GM19023 (cell line): ENCODE measurements at regions not wholly inside any gene's neighbourhood (a gene's known extent, or its start where the extent isn't known, plus 50 kb on each side); places are given as distances from the start of the nearest gene placed in this dataset.

ENCODE experiments used
- ATAC-seq: cut with Tn5 transposase; IDR thresholded peaks from one replicate; pipeline ENCODE4 v1.9.1; 2021; ENCODE audit warnings: mild to moderate bottlenecking, moderate library complexity; ENCODE audit not compliant: unreplicated experiment

DNA sequence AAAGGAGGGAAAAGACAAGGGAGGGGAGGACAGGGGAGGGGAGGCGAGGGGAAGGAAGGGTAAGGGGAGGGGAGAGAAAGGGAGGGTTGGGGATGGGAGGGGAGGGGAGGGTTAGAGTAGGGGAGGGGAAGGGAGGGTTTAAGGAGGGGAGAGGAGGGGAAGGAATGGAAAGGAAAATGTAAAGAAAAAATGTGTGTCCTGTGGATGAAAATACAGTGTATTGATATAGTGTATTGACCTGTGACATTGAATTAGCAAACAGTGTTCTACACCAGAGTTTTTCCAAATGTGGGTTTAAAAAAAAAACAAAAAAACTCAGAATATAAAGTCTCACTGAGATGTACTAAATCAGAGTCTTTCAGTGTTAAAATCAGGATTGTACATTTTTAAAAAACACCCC is 1279.8 kb upstream of the ADGRL2 start:
- ATAC-seq, result no peak

DNA sequence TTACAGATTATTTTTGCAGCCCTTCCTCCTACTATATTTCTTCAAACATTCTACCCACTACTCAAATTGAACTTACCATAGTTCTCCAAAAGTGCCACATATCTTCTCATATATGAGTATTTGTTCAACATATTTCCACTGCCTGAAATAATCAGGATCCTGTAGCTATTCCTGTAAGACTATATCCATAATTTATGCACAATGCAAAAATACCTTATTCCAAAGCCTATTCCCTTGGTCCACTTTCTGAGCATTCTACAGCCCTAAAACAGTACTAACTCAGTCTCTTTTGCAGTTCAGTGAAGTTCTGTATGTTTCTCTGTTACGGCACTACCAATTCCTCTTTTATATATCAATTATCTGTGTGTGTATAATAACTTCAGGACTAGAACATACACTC is 1283.7 kb upstream of the ADGRL2 start:
- no peak for ATAC-seq

DNA sequence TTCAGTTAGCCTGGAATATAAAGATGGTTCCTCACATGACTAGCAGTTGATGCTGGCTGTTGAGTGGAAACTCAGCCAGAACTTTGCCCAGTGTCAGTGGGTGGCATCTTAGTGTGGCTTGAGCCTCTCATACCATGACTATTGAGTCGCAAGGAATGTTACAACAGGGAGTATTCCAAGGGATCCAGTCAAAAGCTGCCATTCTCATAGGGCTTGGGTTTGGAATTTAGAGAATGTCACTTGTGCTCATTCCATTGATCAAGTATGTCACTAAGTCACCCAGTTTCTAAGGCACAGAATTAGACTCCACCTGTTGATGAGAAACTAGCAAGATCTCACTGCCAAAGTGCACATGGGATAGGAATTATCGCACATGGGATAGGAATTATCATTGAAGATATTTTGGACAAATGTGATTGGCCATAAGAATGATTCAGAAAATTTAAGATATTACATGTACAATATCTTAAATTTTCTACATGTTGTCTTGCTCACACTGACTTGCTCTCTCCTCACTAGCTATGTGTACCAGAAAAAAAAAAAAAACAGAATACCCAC is 1290.7 kb upstream of the ADGRL2 start:
- ATAC-seq, result no peak

DNA sequence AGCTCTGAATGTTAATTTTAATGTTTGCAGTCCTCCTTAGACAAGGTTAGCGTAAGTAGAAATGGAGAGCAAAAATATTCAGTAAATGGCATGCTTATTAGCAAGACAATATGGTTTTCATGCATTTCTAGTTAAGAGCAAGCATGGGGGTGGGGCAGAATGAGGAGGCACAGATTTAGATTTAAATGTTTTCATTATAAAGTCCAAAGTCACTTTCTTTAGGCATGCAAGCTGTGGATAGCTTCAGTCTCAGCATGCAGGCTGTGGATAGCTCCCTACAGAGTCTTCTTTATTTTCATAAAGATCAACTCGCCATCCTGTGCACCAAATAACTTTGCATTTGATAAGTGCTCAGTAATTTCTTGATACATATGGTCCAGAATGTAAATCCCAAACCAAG is 1294.5 kb upstream of the ADGRL2 start:
- ATAC-seq, result no peak

DNA sequence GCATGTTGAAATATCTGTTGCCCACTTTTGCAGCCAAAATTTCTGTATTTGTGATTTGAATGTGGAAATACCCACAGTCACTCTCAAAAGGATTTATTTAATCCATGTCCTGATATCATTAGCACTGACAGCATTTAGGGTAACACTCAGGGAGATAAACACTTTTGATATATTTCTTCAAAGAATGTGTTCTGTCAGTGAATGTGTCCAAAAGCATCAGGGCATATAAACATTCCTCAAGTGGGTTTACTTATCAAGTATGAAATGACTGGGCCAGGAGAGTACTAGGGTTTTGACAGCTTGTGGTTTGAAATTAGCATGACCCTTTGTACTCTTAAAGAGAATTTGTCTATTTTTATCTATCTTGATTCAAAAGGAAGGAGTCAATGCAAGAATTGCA is 1302.1 kb upstream of the ADGRL2 start:
- no peak for ATAC-seq

DNA sequence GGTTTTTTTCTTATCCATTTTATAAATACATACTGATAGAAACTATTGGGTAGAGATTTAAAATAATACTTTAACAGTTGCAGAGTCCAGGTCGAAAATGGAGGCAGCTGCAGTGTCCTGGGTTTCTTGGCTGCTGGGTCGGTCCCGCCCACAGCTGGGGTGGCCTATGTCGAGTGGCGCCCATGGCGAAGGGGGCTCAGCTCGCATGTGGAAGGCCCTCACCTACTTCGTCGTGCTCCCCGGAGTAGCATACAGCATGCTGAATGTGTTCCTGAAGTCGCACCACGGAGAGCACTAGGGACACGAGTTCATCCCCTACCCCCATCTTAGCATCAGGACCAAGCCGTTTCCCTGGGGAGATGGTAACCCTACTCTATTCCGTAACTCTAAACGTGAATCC is 1304.9 kb upstream of the ADGRL2 start:
- no peak for ATAC-seq

DNA sequence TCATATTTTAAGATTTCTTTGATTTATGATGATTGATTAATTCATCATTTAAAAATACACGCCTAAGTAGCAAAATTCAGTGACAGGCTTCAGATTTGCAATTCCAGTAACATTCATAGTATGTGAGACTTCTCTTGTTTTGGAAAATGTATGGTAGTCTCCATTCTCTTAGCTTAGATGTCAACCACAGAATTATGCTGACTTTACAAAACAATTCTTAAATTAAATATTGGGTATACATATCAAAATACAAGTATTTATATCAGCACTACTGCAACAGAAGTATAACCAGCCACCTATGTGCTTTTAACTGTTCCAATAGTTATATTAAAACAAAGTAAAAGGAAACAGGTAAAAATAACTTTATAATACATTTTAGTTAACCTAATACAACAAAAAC is 1328.6 kb upstream of the ADGRL2 start:
- ATAC-seq, result no peak

DNA sequence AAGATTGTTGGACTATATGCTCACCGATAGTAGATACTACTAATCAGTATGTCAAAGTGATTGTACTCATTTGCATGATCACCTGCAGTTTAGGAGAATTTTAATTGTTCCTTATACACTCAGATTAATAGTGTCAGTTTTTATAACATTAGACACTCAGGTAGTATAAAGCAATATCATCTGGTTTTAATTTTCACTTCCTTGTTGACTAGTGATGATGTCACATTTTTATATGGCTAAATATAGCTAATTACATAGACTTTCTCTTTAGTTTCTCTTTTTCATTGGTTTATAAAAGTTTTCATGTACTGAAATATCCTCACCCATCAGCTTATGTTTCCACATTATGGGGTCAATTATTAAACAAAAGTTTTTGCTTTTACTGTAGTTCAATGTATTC is 1332.4 kb upstream of the ADGRL2 start:
- no peak for ATAC-seq

DNA sequence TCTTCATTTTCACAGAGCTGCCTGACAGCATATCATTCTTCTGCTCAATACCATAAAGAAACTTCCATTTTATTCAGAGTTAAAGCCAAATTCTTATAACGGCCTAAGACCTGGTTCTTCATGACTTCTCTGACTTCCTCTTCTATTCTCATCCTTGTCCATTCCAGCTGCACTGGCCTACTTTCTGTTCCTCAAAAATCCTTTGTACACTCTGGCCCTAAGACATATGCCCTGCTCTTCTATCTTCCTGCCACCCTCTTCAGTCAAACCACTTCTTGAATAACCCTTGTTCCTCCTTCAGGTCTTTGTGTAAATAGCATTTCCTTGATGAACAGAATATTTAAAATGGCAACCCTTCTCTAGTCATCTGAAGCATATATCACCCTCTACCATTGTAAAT is 1338.7 kb upstream of the ADGRL2 start:
- no peak for ATAC-seq

DNA sequence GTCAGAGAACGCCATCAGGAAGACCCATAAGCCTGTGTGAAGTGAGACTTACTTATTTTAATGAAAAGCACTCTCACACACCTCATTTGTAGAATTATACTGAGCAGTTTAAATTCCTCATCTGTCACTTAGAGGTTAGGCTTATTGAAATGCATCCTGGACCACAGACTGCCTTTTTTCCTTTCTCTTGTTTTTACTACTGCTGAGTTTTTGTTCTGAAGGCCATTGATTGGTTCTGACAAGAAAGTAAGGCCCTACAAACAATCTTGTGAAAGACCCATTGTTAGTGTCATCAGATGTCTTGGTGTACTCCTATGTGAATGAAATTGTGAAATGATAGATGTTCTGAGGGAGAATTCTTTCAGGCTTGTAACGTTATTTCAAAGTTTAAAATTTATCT is 1343.3 kb upstream of the ADGRL2 start:
- ATAC-seq, result no peak

DNA sequence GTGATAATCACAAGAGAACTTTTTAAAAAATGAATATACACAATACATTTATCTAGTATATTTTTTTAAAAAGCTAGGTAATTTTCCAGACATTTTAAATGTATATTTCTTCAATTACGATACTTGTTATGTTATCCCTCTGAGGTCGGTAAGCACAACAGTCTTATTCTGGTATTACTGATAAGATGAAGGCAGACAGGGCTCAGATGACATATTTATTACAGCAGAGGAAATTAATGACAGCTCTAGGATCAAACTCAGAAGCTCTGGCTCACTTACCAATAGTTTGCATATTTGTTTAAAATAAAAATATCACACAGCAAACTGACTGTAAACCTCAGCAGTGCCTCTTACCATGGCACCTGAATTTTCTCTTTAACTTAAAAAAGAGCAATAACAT is 1347.0 kb upstream of the ADGRL2 start:
- ATAC-seq, result no peak

DNA sequence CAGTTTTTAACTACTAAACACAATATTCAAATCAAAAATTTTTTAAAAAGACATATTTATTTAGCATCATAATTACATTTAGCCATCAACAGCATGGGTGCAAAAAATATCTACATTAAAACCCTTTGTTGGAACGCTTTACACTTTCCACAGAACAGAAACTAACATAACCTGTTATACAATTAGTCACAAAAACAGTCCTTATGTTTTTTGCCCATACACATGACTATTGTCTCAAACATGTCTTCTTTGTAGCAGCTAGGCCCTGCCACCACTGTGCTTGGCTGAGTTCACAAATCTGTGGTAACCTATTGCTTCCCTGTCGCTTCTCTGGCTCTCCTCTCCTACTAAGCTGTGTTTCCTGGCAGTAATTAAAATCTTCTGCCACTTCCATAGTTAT is 1350.0 kb upstream of the ADGRL2 start:
- ATAC-seq, result no peak

DNA sequence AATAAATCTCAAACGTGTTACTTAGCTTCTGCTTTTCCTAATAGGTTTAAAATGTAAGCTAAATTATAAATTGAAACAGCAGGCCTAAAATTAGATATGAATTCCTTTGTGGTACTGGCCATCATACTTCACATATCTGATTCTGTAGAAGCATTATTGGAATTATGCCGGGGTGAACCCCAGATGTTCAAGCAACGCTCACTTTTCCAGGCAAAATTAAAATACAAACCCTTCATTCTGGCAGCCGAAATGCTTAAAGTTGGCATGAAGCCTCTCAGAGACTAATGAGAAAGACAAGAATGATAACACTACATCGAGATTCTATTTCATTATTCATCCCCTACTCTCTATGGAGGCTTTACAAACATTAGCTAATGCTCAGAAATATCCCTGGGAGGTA is 1352.7 kb upstream of the ADGRL2 start:
- no peak for ATAC-seq

DNA sequence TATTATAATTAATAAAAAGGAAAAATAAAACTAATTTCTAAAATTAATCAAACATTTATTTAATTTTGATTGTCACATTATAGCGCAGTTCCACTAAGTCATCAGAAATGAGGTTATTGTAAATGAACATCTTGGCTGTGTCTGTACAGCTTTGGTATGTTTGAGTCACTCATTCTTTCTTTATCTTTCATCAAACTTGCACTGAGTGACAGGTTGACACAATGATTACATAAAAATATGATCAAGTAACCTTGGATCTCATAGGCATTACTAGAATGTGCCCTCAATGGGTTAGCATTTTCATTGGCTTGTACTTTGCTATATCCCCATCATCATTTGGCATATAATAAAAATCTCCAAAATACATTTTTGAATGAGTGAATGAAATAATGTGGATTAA is 1353.2 kb upstream of the ADGRL2 start:
- no peak for ATAC-seq

DNA sequence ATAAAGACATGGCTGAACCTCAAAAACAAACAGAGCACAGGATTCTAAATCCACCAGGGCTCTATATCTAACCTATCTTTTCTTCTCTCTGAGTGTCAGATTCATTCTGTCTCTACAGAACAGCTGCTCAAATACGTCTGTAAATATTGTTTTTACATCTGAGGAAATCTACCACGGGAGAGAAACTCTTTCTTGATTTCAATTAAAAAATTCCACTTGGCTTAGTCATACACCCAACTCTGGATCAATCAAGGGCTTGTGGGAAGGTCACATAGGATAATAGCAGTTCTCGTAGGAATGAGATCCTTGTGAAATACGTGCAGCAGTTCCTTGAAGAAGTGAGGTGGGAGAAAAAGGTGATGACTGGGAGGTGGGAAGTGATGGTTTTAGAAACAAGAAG is 1355.7 kb upstream of the ADGRL2 start:
- ATAC-seq, result no peak

DNA sequence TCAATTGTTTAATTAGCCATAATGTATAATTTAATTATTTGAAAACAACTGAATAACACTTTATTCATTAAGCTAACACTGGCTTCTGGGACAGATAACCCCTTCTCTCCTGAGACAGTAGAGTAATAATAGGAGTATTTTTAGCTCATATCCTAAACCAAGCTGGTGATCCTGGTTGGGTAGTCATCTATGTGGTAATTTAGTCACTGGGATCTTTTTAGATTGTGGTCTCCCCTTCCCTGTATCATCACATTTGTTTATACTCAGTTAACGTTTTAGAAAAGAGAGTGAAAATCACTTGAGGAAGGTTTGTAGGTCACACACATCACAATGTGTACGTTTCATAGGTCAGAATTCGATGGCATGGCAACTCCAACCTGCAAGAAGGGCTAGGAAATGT is 1356.6 kb upstream of the ADGRL2 start:
- ATAC-seq, result no peak

DNA sequence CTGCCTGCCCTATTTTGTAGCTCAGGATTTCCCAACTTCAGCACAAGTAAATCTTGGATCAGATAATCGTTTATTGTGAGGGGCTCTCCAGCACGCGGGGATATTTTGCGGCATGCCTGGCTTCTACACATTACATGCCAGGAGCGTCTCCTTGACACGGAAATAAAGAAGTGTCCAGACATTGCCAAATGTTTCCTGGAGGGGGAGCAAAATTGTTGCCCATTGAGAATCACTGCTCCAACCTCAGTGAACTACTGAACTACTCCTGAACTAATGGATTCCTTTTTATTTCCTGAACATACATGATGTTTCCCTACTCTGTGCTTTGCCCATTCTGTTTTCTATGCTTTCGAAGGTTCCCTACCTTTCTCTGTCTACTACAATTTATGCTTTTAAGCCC is 1359.1 kb upstream of the ADGRL2 start:
- ATAC-seq, result no peak

DNA sequence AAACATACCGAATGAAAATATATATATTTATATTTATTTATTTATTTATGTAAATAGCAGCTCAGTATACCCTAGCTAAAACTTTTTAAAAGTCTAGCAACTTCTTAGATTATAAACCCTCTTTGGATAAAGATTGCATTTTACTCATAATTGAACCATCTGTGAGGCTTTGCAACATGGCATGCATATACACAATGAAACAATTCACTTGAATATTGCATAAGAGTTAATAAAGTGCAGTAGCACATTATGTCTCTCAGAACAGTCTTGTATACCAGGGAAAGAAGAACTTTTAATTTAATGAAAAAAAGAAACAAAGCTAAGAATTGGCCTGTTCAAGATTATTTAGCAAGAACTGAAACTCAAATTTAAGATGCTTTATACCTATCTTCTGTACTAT is 1363.9 kb upstream of the ADGRL2 start:
- ATAC-seq, result no peak

DNA sequence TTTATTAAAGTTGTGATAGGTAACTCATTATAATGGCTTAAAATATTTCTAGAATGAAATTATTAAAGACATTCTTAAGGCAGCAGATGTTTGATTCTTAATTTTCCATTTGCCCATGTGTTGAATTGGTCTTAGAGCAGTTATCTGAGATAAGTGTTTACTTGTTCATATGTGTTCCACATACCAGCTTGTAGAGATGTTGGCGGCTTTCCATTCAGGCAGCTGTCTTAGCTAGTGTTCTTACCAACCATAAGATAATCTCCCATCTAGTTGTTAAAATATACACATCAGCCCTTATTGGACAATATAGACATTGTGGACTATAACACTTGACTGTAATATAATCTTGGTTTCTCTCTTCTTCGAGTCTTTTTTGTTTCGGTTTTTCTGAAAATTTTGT is 1372.9 kb upstream of the ADGRL2 start:
- ATAC-seq, result no peak

DNA sequence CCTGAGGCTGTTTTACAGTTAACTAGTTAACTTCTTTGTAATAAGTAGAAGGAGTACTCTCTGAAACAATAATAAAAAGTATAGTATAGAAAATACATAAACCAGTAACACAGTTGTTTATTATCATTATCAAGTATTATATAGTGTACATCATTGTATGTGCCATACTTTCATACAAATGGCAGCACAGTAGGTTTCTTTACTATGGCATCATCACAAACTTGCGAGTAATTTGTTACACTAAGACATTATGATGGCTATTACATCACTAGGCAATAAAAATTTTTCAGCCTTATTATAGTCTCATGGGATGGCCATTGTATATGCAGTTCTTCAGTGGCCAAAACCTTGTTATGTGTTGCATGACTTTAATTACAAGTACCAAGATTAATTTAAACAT is 1376.5 kb upstream of the ADGRL2 start:
- ATAC-seq, result no peak

DNA sequence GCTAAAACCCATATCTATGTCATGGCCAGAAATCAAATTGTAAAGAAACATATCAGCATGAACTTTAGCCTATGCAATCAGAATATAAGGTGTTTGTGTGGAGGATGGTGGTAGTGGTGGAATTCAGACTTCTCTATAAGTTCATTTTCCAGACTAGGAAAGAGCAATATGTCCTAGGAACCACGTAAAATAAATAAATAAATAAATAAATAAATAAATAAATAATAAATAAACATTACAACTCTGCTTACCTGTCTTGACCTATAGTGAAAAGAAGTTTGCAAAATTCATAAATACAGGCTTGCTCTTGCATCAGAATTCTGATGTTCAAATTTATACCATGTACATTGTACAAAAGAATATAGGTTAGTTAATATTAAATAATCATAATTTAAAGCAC is 1382.6 kb upstream of the ADGRL2 start:
- ATAC-seq, result no peak

DNA sequence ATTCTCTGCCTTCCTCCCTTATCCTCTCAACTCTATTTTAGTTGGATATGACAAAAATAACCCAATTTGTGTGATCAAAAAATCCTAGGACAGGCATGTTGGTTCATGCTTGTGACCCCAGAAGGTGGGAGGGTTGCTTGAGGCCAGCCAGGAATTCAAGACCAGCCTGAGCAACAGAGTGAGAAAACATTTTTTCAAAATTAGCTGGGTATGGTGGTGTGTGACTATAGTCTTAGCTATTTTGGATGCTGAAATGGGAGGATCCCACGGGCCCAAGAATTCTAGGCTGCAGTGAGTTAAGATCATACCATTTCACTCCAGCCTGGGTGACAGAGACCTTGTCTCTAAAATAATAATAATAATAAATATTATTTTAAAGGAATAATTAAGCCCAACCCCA is 1383.1 kb upstream of the ADGRL2 start:
- no peak for ATAC-seq

DNA sequence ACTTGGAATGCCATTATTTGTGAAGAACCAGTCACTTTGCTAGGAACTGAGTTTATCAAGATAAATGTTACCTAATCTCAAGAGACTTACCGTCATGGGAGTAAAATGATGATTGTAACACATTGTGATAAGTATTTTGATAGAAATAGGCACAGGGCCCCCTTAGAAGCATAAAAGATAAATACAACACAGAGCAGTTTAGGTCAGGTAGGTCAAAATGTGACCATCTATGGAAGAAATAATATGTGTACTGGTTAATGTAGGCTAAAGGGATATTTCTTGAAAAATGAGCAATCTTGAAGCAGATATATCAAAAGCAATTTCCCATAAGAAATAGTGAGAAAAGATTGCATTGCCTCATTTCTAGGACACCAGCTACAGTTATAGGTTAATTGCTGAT is 1386.8 kb upstream of the ADGRL2 start:
- no peak for ATAC-seq

DNA sequence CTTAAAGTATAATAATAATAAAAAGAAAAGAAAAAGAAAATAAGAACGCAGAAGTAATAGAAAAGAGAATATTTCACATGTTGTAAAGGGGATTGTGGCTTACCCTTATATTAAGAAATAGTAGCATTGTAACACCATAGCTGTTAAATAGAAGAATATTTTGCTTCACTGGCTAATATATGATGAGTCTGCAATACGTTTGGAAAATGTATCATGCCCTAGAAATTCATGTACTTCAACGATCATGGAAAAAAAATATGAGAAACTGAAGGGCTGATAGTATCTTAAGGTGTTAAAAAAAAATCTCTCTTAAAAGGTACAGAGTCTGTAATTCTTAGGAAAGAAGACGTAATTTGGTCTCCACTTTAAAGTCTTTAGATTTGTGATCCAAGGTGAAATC is 1390.5 kb upstream of the ADGRL2 start:
- no peak for ATAC-seq
